ENCODE measurements at regions not wholly inside any gene's neighbourhood (a gene's known extent, or its start where the extent isn't known, plus 50 kb on each side); places are given as distances from the start of the nearest gene placed in this dataset.
"Not testable (repeated sequence)": the region's sequence is repeated elsewhere in the genome, so short reads cannot be mapped to it uniquely, and the experiment has no call there.

DNA sequence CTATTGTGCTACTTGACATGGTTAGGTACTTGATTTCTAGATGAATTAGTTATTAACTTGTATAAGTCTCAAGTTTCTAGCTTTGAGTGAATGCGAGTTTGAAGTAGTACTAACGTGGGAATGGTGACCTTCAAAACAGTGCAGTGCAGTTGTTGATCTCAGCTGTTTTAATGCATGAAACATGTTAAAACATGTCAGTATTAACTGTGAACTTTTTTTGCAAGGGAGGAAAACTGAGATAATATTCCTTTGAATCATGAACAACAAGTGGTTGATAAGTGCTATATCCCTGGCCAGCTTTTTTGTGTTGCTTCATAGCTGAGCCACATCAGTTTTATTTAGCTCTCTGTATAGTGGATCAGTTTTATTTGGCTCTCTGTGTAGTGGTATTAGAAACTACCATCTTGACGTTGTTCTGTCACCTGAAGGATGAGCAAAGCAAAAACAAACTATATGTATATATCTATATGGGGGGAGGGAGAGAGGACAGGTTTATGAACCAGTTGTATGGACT lies 133.1 kb upstream of the PRSS12 start:
- TF ChIP-seq, protein P1, sequence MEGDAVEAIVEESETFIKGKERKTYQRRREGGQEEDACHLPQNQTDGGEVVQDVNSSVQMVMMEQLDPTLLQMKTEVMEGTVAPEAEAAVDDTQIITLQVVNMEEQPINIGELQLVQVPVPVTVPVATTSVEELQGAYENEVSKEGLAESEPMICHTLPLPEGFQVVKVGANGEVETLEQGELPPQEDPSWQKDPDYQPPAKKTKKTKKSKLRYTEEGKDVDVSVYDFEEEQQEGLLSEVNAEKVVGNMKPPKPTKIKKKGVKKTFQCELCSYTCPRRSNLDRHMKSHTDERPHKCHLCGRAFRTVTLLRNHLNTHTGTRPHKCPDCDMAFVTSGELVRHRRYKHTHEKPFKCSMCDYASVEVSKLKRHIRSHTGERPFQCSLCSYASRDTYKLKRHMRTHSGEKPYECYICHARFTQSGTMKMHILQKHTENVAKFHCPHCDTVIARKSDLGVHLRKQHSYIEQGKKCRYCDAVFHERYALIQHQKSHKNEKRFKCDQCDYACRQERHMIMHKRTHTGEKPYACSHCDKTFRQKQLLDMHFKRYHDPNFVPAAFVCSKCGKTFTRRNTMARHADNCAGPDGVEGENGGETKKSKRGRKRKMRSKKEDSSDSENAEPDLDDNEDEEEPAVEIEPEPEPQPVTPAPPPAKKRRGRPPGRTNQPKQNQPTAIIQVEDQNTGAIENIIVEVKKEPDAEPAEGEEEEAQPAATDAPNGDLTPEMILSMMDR (conservative IDR thresholded peaks at IDR 0.05): not testable (repeated sequence)
- not testable (repeated sequence) for TF ChIP-seq EZH2 (IDR thresholded peaks at IDR 0.05; ENCODE audit: low read depth)

All from PC-9 (cell line).